SK-N-MC (cell line): ENCODE measurements at regions not wholly inside any gene's neighbourhood (a gene's known extent, or its start where the extent isn't known, plus 50 kb on each side); places are given as distances from the start of the nearest gene placed in this dataset.

Experiments
- EZH2 ChIP-seq: fragments of 200-600 bp; sonication (generic); IDR thresholded peaks from one replicate; pipeline ENCODE4 v1.6.1; 2017; ENCODE audit warnings: antibody characterized with exemption
- FOXP2 ChIP-seq: optimal IDR thresholded peaks from 2 replicates; pipeline ENCODE3; 2011; ENCODE audit warnings: mild to moderate bottlenecking, moderate library complexity; ENCODE audit not compliant: insufficient read depth; ENCODE audit errors: extremely low read length, control extremely low read depth
- POLR2AphosphoS5 ChIP-seq: IDR thresholded peaks from 2 replicates; pipeline ENCODE4 v1.6.1; 2012; ENCODE audit warnings: mild to moderate bottlenecking, low read depth, low read length, borderline replicate concordance

GRCh38 chr1:222465211-222466041, 82.5 kb downstream of the HHIPL2 start:
- no peak for TF ChIP-seq EZH2
- peak; percentile 60; the same call in 1 of the 2 replicates for TF ChIP-seq POLR2AphosphoS5
- no peak for TF ChIP-seq FOXP2
